HepG2 (cell line): ENCODE measurements at regions not wholly inside any gene's neighbourhood (a gene's known extent, or its start where the extent isn't known, plus 50 kb on each side); places are given as distances from the start of the nearest gene placed in this dataset.

Experiments used
- ATAC-seq: fragments of 200-7000 bp; cut with Tn5 transposase; 3 replicates; pipeline ENCODE4 v1.9.1; 2020; ENCODE audit warnings: mild to moderate bottlenecking, moderate library complexity
- BruUV-seq: library from RNA; stranded (reverse); fragments of 400-500 nt; replicated peaks from 2 replicates; lab custom pipeline; 2021; lab: Mats Ljungman, UMichigan
- CTCF ChIA-PET: fragments of 300-600 bp; formaldehyde crosslinking; extraction: SDS; loops from one replicate; lab custom pipeline; 2021; ENCODE audit warnings: low total read pairs, inconsistent platforms, low intra/inter-chr PET ratio; lab: Yijun Ruan, JAX
- POLR2A ChIA-PET: fragments of 350-600 bp; sonication (Branson Sonifier 250); formaldehyde crosslinking; loops from one replicate; lab custom pipeline; 2020; ENCODE audit warnings: antibody characterized with exemption, inconsistent platforms; lab: Yijun Ruan, JAX
- DNase-seq: peaks from one replicate; pipeline ENCODE4 v3.0.0-alpha.2; 2015; ENCODE audit warnings: low spot score
- FAIRE-seq: peaks from 3 replicates; lab custom pipeline; 2011; peaks lifted over from hg19 to GRCh38; lab: Jason Lieb, UNC
- H2AFZ ChIP-seq: one replicate; pipeline ENCODE4 v1.6.1; 2011; ENCODE audit warnings: low read length, inconsistent platforms
- H3K27ac ChIP-seq: fragments of 300-600 bp; 3 replicates; pipeline ENCODE4 v1.8.0; 2011; ENCODE audit warnings: mixed run types, mild to moderate bottlenecking, mixed read lengths, low read length, inconsistent platforms; ENCODE audit not compliant: insufficient read depth; ENCODE audit errors: extremely low read length
- H3K27me3 ChIP-seq, 2 experiments: fragments of 200-600 bp in 1 of 2; 2 replicates in 1 of 2; 3 replicates in 1 of 2; pipeline versions ENCODE4 v1.6.0 to v1.8.0; 2011; ENCODE audit warnings: low read length in 2 of 2, mild to moderate bottlenecking in 2 of 2, moderate library complexity in 2 of 2, inconsistent platforms in 1 of 2; ENCODE audit not compliant: insufficient read depth in 2 of 2, control insufficient read depth in 1 of 2
- H3K36me3 ChIP-seq, 2 experiments: fragments of 200-600 bp in 1 of 2; replicated peaks in 1 of 2; 2 replicates in 1 of 2; 3 replicates in 1 of 2; pipeline versions ENCODE4 v1.5.1 to v1.8.0; 2011; ENCODE audit warnings: low read length in 2 of 2, inconsistent platforms in 1 of 2; ENCODE audit not compliant: insufficient read depth in 2 of 2, control insufficient read depth in 1 of 2
- H3K4me1 ChIP-seq: 2 replicates; pipeline ENCODE4 v1.5.1; 2012; ENCODE audit warnings: low read length, inconsistent platforms; ENCODE audit not compliant: insufficient read depth
- H3K4me2 ChIP-seq: 2 replicates; pipeline ENCODE4 v1.6.0; 2011; ENCODE audit warnings: low read depth, low read length, inconsistent platforms
- H3K4me3 ChIP-seq, 3 experiments: fragments of 200-600 bp in 1 of 3; sonication (generic), shearing (Covaris generic) in 1 of 3; replicated peaks in 1 of 3; 2 replicates each; pipeline ENCODE4 v1.5.1; 2011 to 2016; ENCODE audit warnings: low read length in 3 of 3, inconsistent platforms in 2 of 3, low read depth in 2 of 3, mild to moderate bottlenecking in 2 of 3, control low read depth in 1 of 3, mixed read lengths in 1 of 3; ENCODE audit not compliant: insufficient read depth in 1 of 3
- H3K79me2 ChIP-seq: one replicate; pipeline ENCODE4 v1.6.1; 2011; ENCODE audit warnings: low read length, inconsistent platforms; ENCODE audit not compliant: insufficient read depth
- H3K9ac ChIP-seq: 2 replicates; pipeline ENCODE4 v1.6.0; 2011; ENCODE audit warnings: mild to moderate bottlenecking, low read depth, low read length, inconsistent platforms; ENCODE audit not compliant: insufficient read depth
- H3K9me3 ChIP-seq: 2 replicates; pipeline ENCODE4 v1.5.1; 2012; ENCODE audit warnings: mild to moderate bottlenecking, low read length
- H4K20me1 ChIP-seq: 2 replicates; pipeline ENCODE4 v1.6.0; 2011; ENCODE audit warnings: inconsistent platforms, mild to moderate bottlenecking, low read length, moderate library complexity; ENCODE audit not compliant: insufficient read depth
- AKAP8 ChIP-seq: sonication (generic); formaldehyde crosslinking; IDR thresholded peaks from 2 replicates; pipeline ENCODE4 v1.5.1; 2020; ENCODE audit warnings: mild to moderate bottlenecking, missing genetic modification reagents
- BRD4 ChIP-seq: sonication (generic); formaldehyde crosslinking; IDR thresholded peaks from 2 replicates; pipeline ENCODE4 v1.4.0; 2020; ENCODE audit warnings: missing genetic modification reagents
- CAMTA2 ChIP-seq: sonication (generic); formaldehyde crosslinking; IDR thresholded peaks from 2 replicates; pipeline ENCODE4 v1.4.0; 2020; ENCODE audit warnings: mild to moderate bottlenecking, missing genetic modification reagents, borderline replicate concordance
- CENPBD1 ChIP-seq: sonication (generic); formaldehyde crosslinking; IDR thresholded peaks from 2 replicates; pipeline ENCODE4 v1.8.0; 2022; ENCODE audit warnings: missing genetic modification reagents, low read depth, mild to moderate bottlenecking, borderline replicate concordance
- RBFOX2 ChIP-seq: fragments of 200-400 bp; formaldehyde crosslinking; IDR thresholded peaks from 2 replicates; pipeline ENCODE4 v1.6.1; 2017; ENCODE audit warnings: low read depth, mild to moderate bottlenecking, low read length
- SRF ChIP-seq: IDR thresholded peaks from 2 replicates; pipeline ENCODE4 v1.6.1; 2011; ENCODE audit warnings: mild to moderate bottlenecking, low read depth, low read length, moderate library complexity
- YY1 ChIP-seq: IDR thresholded peaks from 2 replicates; pipeline ENCODE4 v1.6.1; 2011; ENCODE audit warnings: low read length, low read depth, moderate library complexity, mild to moderate bottlenecking; ENCODE audit not compliant: insufficient read depth, insufficient replicate concordance
- ZFP36L1 ChIP-seq: sonication (generic); formaldehyde crosslinking; IDR thresholded peaks from 2 replicates; pipeline ENCODE4 v1.8.0; 2022; ENCODE audit warnings: mild to moderate bottlenecking, missing genetic modification reagents, moderate library complexity
- ZHX2 ChIP-seq, 2 experiments: sonication (generic) in 1 of 2; formaldehyde crosslinking in 1 of 2; IDR thresholded peaks; 2 replicates each; pipeline versions ENCODE4 v1.6.1 to v1.9.0; 2014 to 2022; ENCODE audit warnings: antibody characterized with exemption in 1 of 2, borderline replicate concordance in 1 of 2, inconsistent platforms in 1 of 2, low read depth in 1 of 2, missing genetic modification reagents in 1 of 2
- ZNF17 ChIP-seq: sonication (generic); formaldehyde crosslinking; IDR thresholded peaks from 2 replicates; pipeline ENCODE4 v1.5.0; 2020; ENCODE audit warnings: mild to moderate bottlenecking, missing genetic modification reagents
- ZNF567 ChIP-seq: sonication (generic); formaldehyde crosslinking; IDR thresholded peaks from 2 replicates; pipeline ENCODE4 v1.8.1; 2023; ENCODE audit warnings: mild to moderate bottlenecking, missing genetic modification reagents, borderline replicate concordance
- ZNF773 ChIP-seq: sonication (generic); formaldehyde crosslinking; IDR thresholded peaks from 2 replicates; pipeline ENCODE4 v1.4.0; 2020; ENCODE audit warnings: missing genetic modification reagents, borderline replicate concordance
- ZSCAN22 ChIP-seq: sonication (generic); formaldehyde crosslinking; IDR thresholded peaks from 2 replicates; pipeline ENCODE4 v1.4.0; 2020; ENCODE audit warnings: mild to moderate bottlenecking, missing genetic modification reagents
- WGBS: methylation state at CpG from one replicate; pipeline ENCODE4 v1.1.6; 2017; ENCODE audit warnings: low lambda C conversion rate; 5-methylcytosine and 5-hydroxymethylcytosine counted together
- in situ Hi-C: cut with HindIII; loops from 2 replicates; pipeline ENCODE4 v1.10.0; 2017; ENCODE audit warnings: low pct_unique_long_range_greater_than_20kb; ENCODE audit not compliant: extremely low pct_ligation_motif_present
- intact Hi-C: fragments of 100-400 bp; cut with micrococcal nuclease; formaldehyde crosslinking; loops from one replicate; pipeline ENCODE4 v1.10.0; 2022; ENCODE audit not compliant: unreplicated experiment

GRCh38 chr6:112640891-112641290 is 293.8 kb downstream of the RFPL4B start:
- no TSS peak for BruUV-seq
- intact Hi-C loops: no loop called here

More at GRCh38 chr6:112640891-112641290, 293.8 kb downstream of the RFPL4B start:
- 5% methylated on average over 2 of the region's 2 CpGs for WGBS
- no peak overlapping the region for H3K9ac ChIP-seq
- ChIA-PET POLR2A (no interaction called here), CTCF (no interaction called here)
- DNase-seq: no peak
- H4K20me1 ChIP-seq: no peaks in the 10 kb centered on the region
- TF ChIP-seq CAMTA2: no peak
- no peak for TF ChIP-seq YY1
- no peak for TF ChIP-seq ZNF773 (CRISPR knock-in tag)
- TF ChIP-seq RBFOX2: no peak
- TF ChIP-seq CENPBD1: no peak
- TF ChIP-seq ZNF567 (CRISPR knock-in tag): no peak
- TF ChIP-seq BRD4 (CRISPR knock-in tag): no peak
- TF ChIP-seq ZHX2 (IDR thresholded peaks at IDR 0.05; ENCODE audit: low read depth): no peak
- no peak for TF ChIP-seq ZHX2 (CRISPR knock-in tag; IDR thresholded peaks at IDR 0.05; ENCODE audit: borderline replicate concordance)
- no peak for TF ChIP-seq ZNF17 (CRISPR knock-in tag)
- TF ChIP-seq SRF: no peak
- no peak for TF ChIP-seq ZSCAN22 (CRISPR knock-in tag)
- no peak for TF ChIP-seq AKAP8 (CRISPR knock-in tag)
- no peak for TF ChIP-seq ZFP36L1 (CRISPR knock-in tag)
- H3K27me3 ChIP-seq: no peaks in the 10 kb centered on the region
- no peaks in the 10 kb centered on the region for H3K4me1 ChIP-seq
- no peaks in the 10 kb centered on the region for H3K79me2 ChIP-seq
- H3K4me3 ChIP-seq: no peak overlapping the region
- no peak for FAIRE-seq
- no peak for ATAC-seq
- H3K4me2 ChIP-seq: no peak overlapping the region
- H3K36me3 ChIP-seq: no peaks in the 10 kb centered on the region
- no peak overlapping the region for H3K27ac ChIP-seq
- in situ Hi-C loops: no loop called here
- no peak overlapping the region for H2AFZ ChIP-seq
- H3K9me3 ChIP-seq: no peaks in the 10 kb centered on the region
